Testis (tissue), 2 donors: ENCODE measurements at regions not wholly inside any gene's neighbourhood (a gene's known extent, or its start where the extent isn't known, plus 50 kb on each side); places are given as distances from the start of the nearest gene placed in this dataset.

Experiments used
- POLR2A ChIP-seq: fragments of 450-650 bp; IDR thresholded peaks from one replicate; pipeline ENCODE4 v1.6.1; 2017; ENCODE audit warnings: antibody characterized with exemption, mild to moderate bottlenecking, moderate library complexity
- TF ChIP-seq, protein P1 (sequence below), 3 experiments: fragments of 450-650 bp in 2 of 3; fragments of 200-600 bp in 1 of 3; sonication (generic) in 1 of 3; IDR thresholded peaks; one replicate each; pipeline ENCODE4 v1.5.1; 2016 to 2019; ENCODE audit warnings: antibody characterized with exemption in 3 of 3, mild to moderate bottlenecking in 2 of 3, moderate library complexity in 1 of 3

DNA sequence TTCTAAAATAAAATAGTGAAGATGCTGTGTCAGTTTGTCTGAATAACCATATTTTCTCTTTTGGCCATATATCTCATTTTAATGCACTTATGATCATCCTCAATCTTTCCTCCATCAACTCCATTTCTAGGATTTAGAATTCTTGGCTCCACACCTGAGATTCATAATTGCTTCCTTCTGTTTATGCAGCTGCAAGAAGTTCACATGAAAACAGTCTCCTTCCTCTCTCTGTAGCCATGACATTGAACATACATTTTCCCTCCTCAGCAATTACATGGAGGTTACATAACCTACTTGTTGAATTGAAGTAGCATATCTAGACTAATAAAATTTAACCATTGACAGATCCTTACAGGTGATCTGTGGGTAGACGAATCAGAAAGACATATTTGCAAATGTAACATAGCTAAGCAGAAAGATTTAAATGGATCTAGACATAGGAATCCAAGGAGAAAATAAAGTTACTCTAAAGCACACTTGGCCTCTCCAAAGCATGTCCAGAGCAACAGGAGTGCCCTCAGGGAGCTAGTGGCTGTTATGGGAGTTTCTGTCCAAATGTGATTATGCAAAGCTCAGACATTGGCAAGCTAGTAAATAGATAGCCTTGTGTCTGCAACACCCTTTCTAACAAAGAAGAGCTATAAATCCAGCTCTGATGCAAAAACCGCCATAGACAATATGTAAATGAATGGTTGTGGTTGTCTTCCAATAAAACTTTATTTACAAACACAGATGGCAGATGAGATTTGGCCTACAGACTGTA lies 119.9 kb upstream of the MPPED2 start:
- TF ChIP-seq, protein P1, sequence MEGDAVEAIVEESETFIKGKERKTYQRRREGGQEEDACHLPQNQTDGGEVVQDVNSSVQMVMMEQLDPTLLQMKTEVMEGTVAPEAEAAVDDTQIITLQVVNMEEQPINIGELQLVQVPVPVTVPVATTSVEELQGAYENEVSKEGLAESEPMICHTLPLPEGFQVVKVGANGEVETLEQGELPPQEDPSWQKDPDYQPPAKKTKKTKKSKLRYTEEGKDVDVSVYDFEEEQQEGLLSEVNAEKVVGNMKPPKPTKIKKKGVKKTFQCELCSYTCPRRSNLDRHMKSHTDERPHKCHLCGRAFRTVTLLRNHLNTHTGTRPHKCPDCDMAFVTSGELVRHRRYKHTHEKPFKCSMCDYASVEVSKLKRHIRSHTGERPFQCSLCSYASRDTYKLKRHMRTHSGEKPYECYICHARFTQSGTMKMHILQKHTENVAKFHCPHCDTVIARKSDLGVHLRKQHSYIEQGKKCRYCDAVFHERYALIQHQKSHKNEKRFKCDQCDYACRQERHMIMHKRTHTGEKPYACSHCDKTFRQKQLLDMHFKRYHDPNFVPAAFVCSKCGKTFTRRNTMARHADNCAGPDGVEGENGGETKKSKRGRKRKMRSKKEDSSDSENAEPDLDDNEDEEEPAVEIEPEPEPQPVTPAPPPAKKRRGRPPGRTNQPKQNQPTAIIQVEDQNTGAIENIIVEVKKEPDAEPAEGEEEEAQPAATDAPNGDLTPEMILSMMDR (IDR thresholded peaks at IDR 0.05): no peak
- no peak for TF ChIP-seq POLR2A
